NB4 (cell line): ENCODE measurements at regions not wholly inside any gene's neighbourhood (a gene's known extent, or its start where the extent isn't known, plus 50 kb on each side); places are given as distances from the start of the nearest gene placed in this dataset.

Source experiments
- MYC ChIP-seq: IDR thresholded peaks from 2 replicates; pipeline ENCODE4 v1.6.1; 2011; ENCODE audit warnings: low read depth, low read length
- POLR2A ChIP-seq: IDR thresholded peaks from 2 replicates; pipeline ENCODE4 v1.6.1; 2011; ENCODE audit warnings: mild to moderate bottlenecking; ENCODE audit not compliant: insufficient read length; ENCODE audit errors: extremely low read depth
- TF ChIP-seq, protein P1 (sequence below): IDR thresholded peaks from one replicate; pipeline ENCODE4 v1.5.1; 2012; ENCODE audit warnings: low read depth, low read length

DNA sequence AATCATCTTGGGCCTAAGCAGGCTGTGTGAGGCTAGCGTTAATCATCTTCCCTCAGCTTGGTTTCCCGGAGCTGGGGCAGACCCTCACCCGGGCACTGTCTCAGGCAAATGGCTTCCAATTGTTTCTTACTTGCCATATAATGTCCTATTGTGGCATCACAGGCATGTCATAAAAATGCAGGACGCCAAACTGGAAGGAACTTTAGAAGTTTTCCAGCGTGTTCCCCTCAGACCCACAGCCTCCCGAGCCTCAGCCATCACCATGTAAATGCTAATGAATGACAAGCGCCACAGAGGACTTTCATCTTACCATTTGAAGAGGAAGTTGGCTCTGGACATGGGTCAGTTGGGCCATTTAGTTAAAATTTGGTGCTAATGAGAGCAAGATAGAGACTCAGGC is 143.0 kb upstream of the IRX1 start:
- TF ChIP-seq MYC (no peak), POLR2A (no peak)
- TF ChIP-seq, protein P1, sequence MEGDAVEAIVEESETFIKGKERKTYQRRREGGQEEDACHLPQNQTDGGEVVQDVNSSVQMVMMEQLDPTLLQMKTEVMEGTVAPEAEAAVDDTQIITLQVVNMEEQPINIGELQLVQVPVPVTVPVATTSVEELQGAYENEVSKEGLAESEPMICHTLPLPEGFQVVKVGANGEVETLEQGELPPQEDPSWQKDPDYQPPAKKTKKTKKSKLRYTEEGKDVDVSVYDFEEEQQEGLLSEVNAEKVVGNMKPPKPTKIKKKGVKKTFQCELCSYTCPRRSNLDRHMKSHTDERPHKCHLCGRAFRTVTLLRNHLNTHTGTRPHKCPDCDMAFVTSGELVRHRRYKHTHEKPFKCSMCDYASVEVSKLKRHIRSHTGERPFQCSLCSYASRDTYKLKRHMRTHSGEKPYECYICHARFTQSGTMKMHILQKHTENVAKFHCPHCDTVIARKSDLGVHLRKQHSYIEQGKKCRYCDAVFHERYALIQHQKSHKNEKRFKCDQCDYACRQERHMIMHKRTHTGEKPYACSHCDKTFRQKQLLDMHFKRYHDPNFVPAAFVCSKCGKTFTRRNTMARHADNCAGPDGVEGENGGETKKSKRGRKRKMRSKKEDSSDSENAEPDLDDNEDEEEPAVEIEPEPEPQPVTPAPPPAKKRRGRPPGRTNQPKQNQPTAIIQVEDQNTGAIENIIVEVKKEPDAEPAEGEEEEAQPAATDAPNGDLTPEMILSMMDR, result no peak
